ENCODE measurements at regions not wholly inside any gene's neighbourhood (a gene's known extent, or its start where the extent isn't known, plus 50 kb on each side); places are given as distances from the start of the nearest gene placed in this dataset.

DNA sequence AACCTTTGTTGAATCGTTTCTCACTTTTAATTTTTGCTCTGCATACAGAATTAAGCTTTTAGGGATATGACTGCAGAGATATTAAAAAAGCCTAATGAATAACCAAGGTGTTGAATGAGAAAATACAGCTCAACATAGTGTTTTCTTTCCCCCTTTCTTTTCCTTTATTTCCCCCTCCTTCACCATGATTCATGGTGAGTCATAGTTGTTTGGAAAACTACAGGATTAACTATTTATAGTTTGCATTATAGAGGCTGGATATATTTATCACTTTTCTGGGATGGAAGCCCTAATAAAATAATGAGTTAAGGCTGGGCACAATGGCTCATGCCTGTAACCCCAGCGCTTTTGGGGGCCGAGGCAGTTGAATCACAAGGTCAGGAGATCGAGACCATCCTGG is 115.0 kb downstream of the DNAJB9 start:
- Histone ChIP-seq H3K36me3 (ENCODE audit: control insufficient read depth in 2 of 2, insufficient read depth in 1 of 2, low read length in 2 of 2) (no peaks in the 10 kb centered on the region), H3K27ac (ENCODE audit: extremely low read depth, low read depth, low read length) (no peak overlapping the region), H3K4me3 (ENCODE audit: low read depth, low read length) (no peak overlapping the region), H3K4me1 (ENCODE audit: control insufficient read depth, insufficient read depth, low read length) (no peaks in the 10 kb centered on the region), H3K9me3 (ENCODE audit: control insufficient read depth, insufficient read depth, low read depth, low read length) (no peaks in the 10 kb centered on the region)
- POLR2A ChIA-PET: no interaction called here
- CTCF ChIA-PET: interaction anchor here (0.6 kb wide), 1 partner anchor 27 kb away, joined by 3 read pairs; no protein-coding TSS in a partner anchor
- no peak for TF ChIP-seq FEZF1 (tag by site-specific recombination; IDR thresholded peaks at IDR 0.05)
- TF ChIP-seq, protein P1, sequence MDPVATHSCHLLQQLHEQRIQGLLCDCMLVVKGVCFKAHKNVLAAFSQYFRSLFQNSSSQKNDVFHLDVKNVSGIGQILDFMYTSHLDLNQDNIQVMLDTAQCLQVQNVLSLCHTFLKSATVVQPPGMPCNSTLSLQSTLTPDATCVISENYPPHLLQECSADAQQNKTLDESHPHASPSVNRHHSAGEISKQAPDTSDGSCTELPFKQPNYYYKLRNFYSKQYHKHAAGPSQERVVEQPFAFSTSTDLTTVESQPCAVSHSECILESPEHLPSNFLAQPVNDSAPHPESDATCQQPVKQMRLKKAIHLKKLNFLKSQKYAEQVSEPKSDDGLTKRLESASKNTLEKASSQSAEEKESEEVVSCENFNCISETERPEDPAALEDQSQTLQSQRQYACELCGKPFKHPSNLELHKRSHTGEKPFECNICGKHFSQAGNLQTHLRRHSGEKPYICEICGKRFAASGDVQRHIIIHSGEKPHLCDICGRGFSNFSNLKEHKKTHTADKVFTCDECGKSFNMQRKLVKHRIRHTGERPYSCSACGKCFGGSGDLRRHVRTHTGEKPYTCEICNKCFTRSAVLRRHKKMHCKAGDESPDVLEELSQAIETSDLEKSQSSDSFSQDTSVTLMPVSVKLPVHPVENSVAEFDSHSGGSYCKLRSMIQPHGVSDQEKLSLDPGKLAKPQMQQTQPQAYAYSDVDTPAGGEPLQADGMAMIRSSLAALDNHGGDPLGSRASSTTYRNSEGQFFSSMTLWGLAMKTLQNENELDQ (tag by site-specific recombination; IDR thresholded peaks at IDR 0.05; ENCODE audit: low read depth): no peak
- no peak for TF ChIP-seq GLIS2 (tag by site-specific recombination; IDR thresholded peaks at IDR 0.05)
- TF ChIP-seq MZF1 (tag by site-specific recombination; IDR thresholded peaks at IDR 0.05; ENCODE audit: borderline replicate concordance): no peak
- no peak for TF ChIP-seq ZNF624 (tag by site-specific recombination; IDR thresholded peaks at IDR 0.05)
- no peak for TF ChIP-seq ZXDB (tag by site-specific recombination; IDR thresholded peaks at IDR 0.05)
- TF ChIP-seq ZNF629 (tag by site-specific recombination; IDR thresholded peaks at IDR 0.05): no peak
- TF ChIP-seq, protein P2, sequence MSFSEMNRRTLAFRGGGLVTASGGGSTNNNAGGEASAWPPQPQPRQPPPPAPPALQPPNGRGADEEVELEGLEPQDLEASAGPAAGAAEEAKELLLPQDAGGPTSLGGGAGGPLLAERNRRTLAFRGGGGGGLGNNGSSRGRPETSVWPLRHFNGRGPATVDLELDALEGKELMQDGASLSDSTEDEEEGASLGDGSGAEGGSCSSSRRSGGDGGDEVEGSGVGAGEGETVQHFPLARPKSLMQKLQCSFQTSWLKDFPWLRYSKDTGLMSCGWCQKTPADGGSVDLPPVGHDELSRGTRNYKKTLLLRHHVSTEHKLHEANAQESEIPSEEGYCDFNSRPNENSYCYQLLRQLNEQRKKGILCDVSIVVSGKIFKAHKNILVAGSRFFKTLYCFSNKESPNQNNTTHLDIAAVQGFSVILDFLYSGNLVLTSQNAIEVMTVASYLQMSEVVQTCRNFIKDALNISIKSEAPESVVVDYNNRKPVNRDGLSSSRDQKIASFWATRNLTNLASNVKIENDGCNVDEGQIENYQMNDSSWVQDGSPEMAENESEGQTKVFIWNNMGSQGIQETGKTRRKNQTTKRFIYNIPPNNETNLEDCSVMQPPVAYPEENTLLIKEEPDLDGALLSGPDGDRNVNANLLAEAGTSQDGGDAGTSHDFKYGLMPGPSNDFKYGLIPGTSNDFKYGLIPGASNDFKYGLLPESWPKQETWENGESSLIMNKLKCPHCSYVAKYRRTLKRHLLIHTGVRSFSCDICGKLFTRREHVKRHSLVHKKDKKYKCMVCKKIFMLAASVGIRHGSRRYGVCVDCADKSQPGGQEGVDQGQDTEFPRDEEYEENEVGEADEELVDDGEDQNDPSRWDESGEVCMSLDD (tag by site-specific recombination; IDR thresholded peaks at IDR 0.05): no peak
- no peak for TF ChIP-seq ZFP37 (tag by site-specific recombination; IDR thresholded peaks at IDR 0.05)
- no peak for TF ChIP-seq YY2 (tag by site-specific recombination; IDR thresholded peaks at IDR 0.05)
- TF ChIP-seq ZNF121 (tag by site-specific recombination; IDR thresholded peaks at IDR 0.05): no peak

DNA sequence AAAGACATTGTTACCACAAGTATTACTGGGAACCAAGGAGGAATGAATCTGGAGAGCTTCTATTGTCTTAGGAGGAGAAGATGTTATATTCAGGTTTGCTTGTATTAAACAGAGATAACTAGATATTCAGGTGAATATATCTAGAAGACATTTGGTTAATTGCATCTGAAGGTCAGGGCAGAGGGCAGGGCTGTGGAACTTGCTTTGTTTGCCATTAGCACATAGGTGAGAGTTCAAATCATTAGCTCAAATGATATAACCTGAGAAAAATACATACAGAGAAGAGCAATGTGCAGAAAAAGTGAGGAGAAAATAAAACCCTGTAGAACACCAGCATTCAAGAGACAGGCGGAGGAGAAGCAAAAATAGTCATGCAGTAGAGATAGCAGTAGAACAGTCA is 116.8 kb downstream of the DNAJB9 start:
- Histone ChIP-seq H3K36me3 (ENCODE audit: control insufficient read depth in 2 of 2, insufficient read depth in 1 of 2, low read length in 2 of 2) (no peaks in the 10 kb centered on the region), H3K27ac (ENCODE audit: extremely low read depth, low read depth, low read length) (no peak overlapping the region), H3K9me3 (ENCODE audit: control insufficient read depth, insufficient read depth, low read depth, low read length) (no peaks in the 10 kb centered on the region), H3K4me3 (ENCODE audit: low read depth, low read length) (no peak overlapping the region), H3K4me1 (ENCODE audit: control insufficient read depth, insufficient read depth, low read length) (no peaks in the 10 kb centered on the region)
- ChIA-PET CTCF (no interaction called here), POLR2A (no interaction called here)
- TF ChIP-seq, protein P3, sequence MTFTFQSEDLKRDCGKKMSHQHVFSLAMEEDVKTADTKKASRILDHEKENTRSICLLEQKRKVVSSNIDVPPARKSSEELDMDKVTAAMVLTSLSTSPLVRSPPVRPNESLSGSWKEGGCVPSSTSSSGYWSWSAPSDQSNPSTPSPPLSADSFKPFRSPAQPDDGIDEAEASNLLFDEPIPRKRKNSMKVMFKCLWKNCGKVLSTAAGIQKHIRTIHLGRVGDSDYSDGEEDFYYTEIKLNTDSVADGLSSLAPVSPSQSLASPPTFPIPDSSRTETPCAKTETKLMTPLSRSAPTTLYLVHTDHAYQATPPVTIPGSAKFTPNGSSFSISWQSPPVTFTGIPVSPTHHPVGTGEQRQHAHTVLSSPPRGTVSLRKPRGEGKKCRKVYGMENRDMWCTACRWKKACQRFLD (tag by site-specific recombination; IDR thresholded peaks at IDR 0.05): no peak
- no peak for TF ChIP-seq YY1 (tag by site-specific recombination; IDR thresholded peaks at IDR 0.05)
- TF ChIP-seq KLF9 (tag by site-specific recombination; IDR thresholded peaks at IDR 0.05; ENCODE audit: low read depth): no peak
- no peak for TF ChIP-seq ZNF792 (tag by site-specific recombination; IDR thresholded peaks at IDR 0.05)
- TF ChIP-seq, protein P4, sequence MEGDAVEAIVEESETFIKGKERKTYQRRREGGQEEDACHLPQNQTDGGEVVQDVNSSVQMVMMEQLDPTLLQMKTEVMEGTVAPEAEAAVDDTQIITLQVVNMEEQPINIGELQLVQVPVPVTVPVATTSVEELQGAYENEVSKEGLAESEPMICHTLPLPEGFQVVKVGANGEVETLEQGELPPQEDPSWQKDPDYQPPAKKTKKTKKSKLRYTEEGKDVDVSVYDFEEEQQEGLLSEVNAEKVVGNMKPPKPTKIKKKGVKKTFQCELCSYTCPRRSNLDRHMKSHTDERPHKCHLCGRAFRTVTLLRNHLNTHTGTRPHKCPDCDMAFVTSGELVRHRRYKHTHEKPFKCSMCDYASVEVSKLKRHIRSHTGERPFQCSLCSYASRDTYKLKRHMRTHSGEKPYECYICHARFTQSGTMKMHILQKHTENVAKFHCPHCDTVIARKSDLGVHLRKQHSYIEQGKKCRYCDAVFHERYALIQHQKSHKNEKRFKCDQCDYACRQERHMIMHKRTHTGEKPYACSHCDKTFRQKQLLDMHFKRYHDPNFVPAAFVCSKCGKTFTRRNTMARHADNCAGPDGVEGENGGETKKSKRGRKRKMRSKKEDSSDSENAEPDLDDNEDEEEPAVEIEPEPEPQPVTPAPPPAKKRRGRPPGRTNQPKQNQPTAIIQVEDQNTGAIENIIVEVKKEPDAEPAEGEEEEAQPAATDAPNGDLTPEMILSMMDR (tag by site-specific recombination; IDR thresholded peaks at IDR 0.05): no peak
- TF ChIP-seq, protein P5, sequence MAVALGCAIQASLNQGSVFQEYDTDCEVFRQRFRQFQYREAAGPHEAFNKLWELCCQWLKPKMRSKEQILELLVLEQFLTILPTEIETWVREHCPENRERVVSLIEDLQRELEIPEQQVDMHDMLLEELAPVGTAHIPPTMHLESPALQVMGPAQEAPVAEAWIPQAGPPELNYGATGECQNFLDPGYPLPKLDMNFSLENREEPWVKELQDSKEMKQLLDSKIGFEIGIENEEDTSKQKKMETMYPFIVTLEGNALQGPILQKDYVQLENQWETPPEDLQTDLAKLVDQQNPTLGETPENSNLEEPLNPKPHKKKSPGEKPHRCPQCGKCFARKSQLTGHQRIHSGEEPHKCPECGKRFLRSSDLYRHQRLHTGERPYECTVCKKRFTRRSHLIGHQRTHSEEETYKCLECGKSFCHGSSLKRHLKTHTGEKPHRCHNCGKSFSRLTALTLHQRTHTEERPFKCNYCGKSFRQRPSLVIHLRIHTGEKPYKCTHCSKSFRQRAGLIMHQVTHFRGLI (tag by site-specific recombination; IDR thresholded peaks at IDR 0.05): no peak
- TF ChIP-seq ZNF184 (tag by site-specific recombination; IDR thresholded peaks at IDR 0.05): no peak
- TF ChIP-seq HOXD13 (CRISPR knock-in tag; IDR thresholded peaks at IDR 0.05; ENCODE audit: borderline replicate concordance): no peak
- no peak for TF ChIP-seq ZNF211 (tag by site-specific recombination; IDR thresholded peaks at IDR 0.05; ENCODE audit: low read depth)
- no peak for TF ChIP-seq ZNF138 (tag by site-specific recombination; IDR thresholded peaks at IDR 0.05; ENCODE audit: borderline replicate concordance)
- TF ChIP-seq ZNF747 (tag by site-specific recombination; IDR thresholded peaks at IDR 0.05): no peak
- TF ChIP-seq ZNF600 (tag by site-specific recombination; IDR thresholded peaks at IDR 0.05): no peak
- TF ChIP-seq MEIS1 (CRISPR knock-in tag; IDR thresholded peaks at IDR 0.05; ENCODE audit: borderline replicate concordance): no peak
- TF ChIP-seq ZNF701 (tag by site-specific recombination; IDR thresholded peaks at IDR 0.05): no peak
